OCI-LY7 (cell line): ENCODE measurements at regions not wholly inside any gene's neighbourhood (a gene's known extent, or its start where the extent isn't known, plus 50 kb on each side); places are given as distances from the start of the nearest gene placed in this dataset.
"Not testable (repeated sequence)": the region's sequence is repeated elsewhere in the genome, so short reads cannot be mapped to it uniquely, and the experiment has no call there.

Source experiments
- BruUV-seq: library from RNA; stranded (reverse); fragments of 400-500 nt; replicated peaks from 2 replicates; lab custom pipeline; 2021; lab: Mats Ljungman, UMichigan
- CTCF ChIA-PET: fragments of 300-600 bp; sonication (Branson Sonifier 250); formaldehyde crosslinking; loops from one replicate; lab custom pipeline; 2022; ENCODE audit warnings: antibody characterized with exemption; ENCODE audit not compliant: unreplicated experiment; lab: Charles Lee
- POLR2A ChIA-PET: fragments of 300-600 bp; sonication (Branson Sonifier 250); formaldehyde crosslinking; loops from one replicate; lab custom pipeline; 2022; ENCODE audit warnings: antibody characterized with exemption; lab: Charles Lee
- DNase-seq: peaks from one replicate; pipeline ENCODE4 v3.0.0-alpha.2; 2015; ENCODE audit warnings: low spot score
- H2AFZ ChIP-seq: fragments of 200-600 bp; sonication (generic), shearing (Covaris generic); 2 replicates; pipeline ENCODE4 v1.6.1; 2014; ENCODE audit warnings: mild to moderate bottlenecking, antibody characterized with exemption, low read length, moderate library complexity
- H3K27ac ChIP-seq: fragments of 200-600 bp; sonication (generic); 2 replicates; pipeline ENCODE4 v1.5.1; 2014; ENCODE audit warnings: mixed run types, low read depth, mild to moderate bottlenecking, moderate library complexity, low read length, inconsistent platforms; ENCODE audit not compliant: poor library complexity, severe bottlenecking
- H3K36me3 ChIP-seq: fragments of 200-600 bp; sonication (generic); 2 replicates; pipeline ENCODE4 v1.6.1; 2014; ENCODE audit warnings: mild to moderate bottlenecking, antibody characterized with exemption, low read length, moderate library complexity, mixed read lengths; ENCODE audit not compliant: insufficient read depth
- H3K4me1 ChIP-seq: fragments of 200-600 bp; sonication (generic); 2 replicates; pipeline ENCODE4 v1.5.1; 2014; ENCODE audit warnings: mild to moderate bottlenecking, low read length; ENCODE audit not compliant: insufficient read depth, poor library complexity, severe bottlenecking
- H3K4me2 ChIP-seq: fragments of 200-600 bp; sonication (generic); 2 replicates; pipeline ENCODE4 v1.6.1; 2014; ENCODE audit warnings: mild to moderate bottlenecking, low read length
- H3K4me3 ChIP-seq: fragments of 200-600 bp; sonication (generic); 2 replicates; pipeline ENCODE4 v1.5.1; 2014; ENCODE audit warnings: mild to moderate bottlenecking, low read depth, low read length; ENCODE audit not compliant: poor library complexity, severe bottlenecking
- H3K79me2 ChIP-seq: fragments of 200-600 bp; sonication (generic); 2 replicates; pipeline ENCODE4 v1.6.1; 2016; ENCODE audit warnings: low read depth, mild to moderate bottlenecking, low read length, moderate library complexity, mixed read lengths; ENCODE audit not compliant: insufficient read depth
- H3K9me2 ChIP-seq: fragments of 200-600 bp; sonication (generic); 2 replicates; pipeline ENCODE4 v1.6.1; 2016; ENCODE audit warnings: mild to moderate bottlenecking, low read length, mixed read lengths; ENCODE audit not compliant: insufficient read depth
- H3K9me3 ChIP-seq: fragments of 200-600 bp; sonication (generic); 2 replicates; pipeline ENCODE4 v1.6.1; 2014; ENCODE audit warnings: mild to moderate bottlenecking, mixed run types, low read length, mixed read lengths
- H4K20me1 ChIP-seq: fragments of 200-600 bp; sonication (generic); 2 replicates; pipeline ENCODE4 v1.6.1; 2014; ENCODE audit warnings: mild to moderate bottlenecking, antibody characterized with exemption, low read length, moderate library complexity, mixed read lengths; ENCODE audit not compliant: insufficient read depth
- intact Hi-C: fragments of 100-400 bp; cut with micrococcal nuclease; formaldehyde crosslinking; loops from one replicate; pipeline ENCODE4 v1.10.0; 2022; ENCODE audit not compliant: unreplicated experiment

DNA sequence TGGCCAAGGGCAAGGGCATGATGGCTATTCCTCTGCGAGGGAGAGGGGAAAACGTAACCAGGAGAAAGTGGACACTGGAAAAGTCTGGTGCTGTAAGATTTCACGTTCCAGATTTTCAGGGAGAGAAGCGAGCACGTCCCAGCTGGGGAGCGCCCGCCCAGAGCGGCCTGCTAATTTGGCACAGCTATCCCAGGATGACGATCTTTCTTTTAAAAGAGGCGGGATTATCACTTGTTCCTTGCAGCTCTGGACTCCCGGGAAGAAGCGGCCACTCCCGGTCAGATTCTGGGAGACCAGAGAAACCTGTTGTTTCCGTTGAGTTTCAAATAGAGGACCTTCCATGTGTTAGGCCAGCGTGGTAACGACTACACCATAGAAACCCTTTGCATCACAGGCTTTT lies 144.2 kb upstream of the ZNF322 start:
- CTCF ChIA-PET, BruUV-seq, POLR2A ChIA-PET: not testable (repeated sequence)

GRCh38 chr6:26811486-26812116 lies 152.1 kb upstream of the ZNF322 start:
- H2AFZ ChIP-seq, H3K9me2 ChIP-seq, H3K79me2 ChIP-seq, H3K36me3 ChIP-seq, intact Hi-C loops, H3K4me1 ChIP-seq, H3K27ac ChIP-seq, POLR2A ChIA-PET, DNase-seq, CTCF ChIA-PET, BruUV-seq, H3K9me3 ChIP-seq, H4K20me1 ChIP-seq, H3K4me2 ChIP-seq, H3K4me3 ChIP-seq: not testable (repeated sequence)

More for the DNA sequence above, 144.2 kb upstream of the ZNF322 start:
- H3K4me2 ChIP-seq, H4K20me1 ChIP-seq, intact Hi-C loops, H3K79me2 ChIP-seq, H3K36me3 ChIP-seq, H3K9me3 ChIP-seq, H3K4me1 ChIP-seq, H3K9me2 ChIP-seq, H3K4me3 ChIP-seq, H3K27ac ChIP-seq, DNase-seq, H2AFZ ChIP-seq: not testable (repeated sequence)

DNA sequence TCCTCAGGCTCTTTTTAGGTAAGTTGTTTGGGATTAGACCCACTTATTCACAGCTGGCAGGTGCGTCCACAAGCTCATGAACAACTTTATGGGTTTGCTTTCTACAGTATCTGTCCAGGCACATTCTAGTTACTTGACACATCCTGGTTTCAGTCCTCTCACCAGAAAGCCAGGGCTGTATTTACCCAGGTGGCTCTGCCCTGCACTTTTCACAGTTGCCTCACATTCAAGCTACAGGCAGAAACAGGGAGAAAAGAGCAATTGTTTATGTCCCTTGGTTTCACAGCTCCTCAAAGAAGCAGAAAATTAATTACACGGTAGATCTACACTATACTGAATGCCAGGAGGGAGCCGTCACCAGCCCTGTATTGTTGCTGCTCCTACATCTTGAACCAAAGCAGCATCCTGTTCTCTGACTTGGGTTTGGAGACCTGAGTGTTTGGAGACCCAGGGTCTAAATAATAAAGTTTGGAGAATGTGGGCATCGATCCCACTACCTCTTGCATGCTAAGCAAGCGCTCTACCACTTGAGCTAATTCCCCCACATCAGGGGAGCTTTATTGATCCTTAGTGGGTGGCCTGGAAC lies 159.2 kb upstream of the ZNF322 start:
- H4K20me1 ChIP-seq, POLR2A ChIA-PET, DNase-seq, H3K36me3 ChIP-seq, H3K79me2 ChIP-seq, H3K27ac ChIP-seq, H3K9me2 ChIP-seq, H3K4me3 ChIP-seq, H2AFZ ChIP-seq, BruUV-seq, intact Hi-C loops, H3K9me3 ChIP-seq, H3K4me1 ChIP-seq, CTCF ChIA-PET, H3K4me2 ChIP-seq: not testable (repeated sequence)

GRCh38 chr6:26827965-26828364 lies 168.4 kb upstream of the ZNF322 start:
- BruUV-seq, intact Hi-C loops, H3K4me2 ChIP-seq, H3K79me2 ChIP-seq, H2AFZ ChIP-seq, POLR2A ChIA-PET, CTCF ChIA-PET, H3K4me3 ChIP-seq, H3K4me1 ChIP-seq, H4K20me1 ChIP-seq, DNase-seq, H3K9me3 ChIP-seq, H3K27ac ChIP-seq, H3K9me2 ChIP-seq, H3K36me3 ChIP-seq: not testable (repeated sequence)

DNA sequence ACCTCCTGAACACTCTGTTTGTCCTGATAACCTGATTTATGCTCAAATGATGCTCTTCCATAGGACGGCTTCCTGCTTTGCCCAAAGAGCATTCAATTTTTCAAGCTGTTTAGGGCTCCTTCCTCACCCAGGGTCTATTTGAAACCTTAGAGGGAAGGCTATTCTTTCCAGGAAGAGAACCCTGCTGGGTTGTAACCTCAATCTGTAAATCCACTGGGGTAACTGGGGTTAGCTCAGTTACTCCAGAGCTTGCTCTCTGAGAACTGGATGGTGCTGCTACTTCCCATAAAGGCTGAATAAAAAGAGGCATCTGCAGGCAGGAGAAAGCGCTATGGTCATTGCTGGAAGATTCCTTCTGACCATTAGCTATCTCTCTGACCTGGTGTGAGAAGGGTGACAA lies 169.9 kb upstream of the ZNF322 start:
- H4K20me1 ChIP-seq, BruUV-seq, POLR2A ChIA-PET, CTCF ChIA-PET, H3K36me3 ChIP-seq, H3K4me2 ChIP-seq, H3K79me2 ChIP-seq, DNase-seq, H3K9me3 ChIP-seq, H3K9me2 ChIP-seq, intact Hi-C loops, H3K4me1 ChIP-seq, H3K4me3 ChIP-seq, H2AFZ ChIP-seq, H3K27ac ChIP-seq: not testable (repeated sequence)

DNA sequence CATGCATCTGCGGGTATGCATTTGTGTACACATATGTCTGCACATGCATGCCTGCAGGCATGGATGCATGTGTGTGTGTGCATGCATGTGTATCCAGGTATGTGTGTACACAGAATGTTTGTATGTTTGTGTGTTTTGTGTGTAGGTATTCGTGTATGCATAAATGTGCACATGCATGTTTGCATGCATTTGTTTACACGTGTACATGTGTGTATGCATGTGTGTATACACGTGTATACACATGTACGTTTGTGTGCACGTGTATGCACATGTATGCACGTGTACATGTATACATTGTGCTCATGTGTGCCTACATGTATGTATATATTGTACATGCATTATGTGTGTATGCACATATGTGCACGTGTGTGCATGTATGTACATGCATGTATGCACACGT lies 171.4 kb upstream of the ZNF322 start:
- H3K9me3 ChIP-seq, H3K27ac ChIP-seq, BruUV-seq, H3K79me2 ChIP-seq, H3K36me3 ChIP-seq, CTCF ChIA-PET, H3K4me2 ChIP-seq, H3K9me2 ChIP-seq, POLR2A ChIA-PET, intact Hi-C loops, H3K4me1 ChIP-seq, H4K20me1 ChIP-seq, H3K4me3 ChIP-seq, DNase-seq, H2AFZ ChIP-seq: not testable (repeated sequence)
